Testis (tissue), 2 donors: ENCODE measurements at regions not wholly inside any gene's neighbourhood (a gene's known extent, or its start where the extent isn't known, plus 50 kb on each side); places are given as distances from the start of the nearest gene placed in this dataset.

Source experiments
- DNase-seq: peaks from one replicate; pipeline ENCODE4 v3.0.0-alpha.2; 2019
- H3K27ac ChIP-seq, 2 donors: fragments of 200-600 bp; sonication (generic); one replicate each; pipeline ENCODE4 v1.5.1; 2019
- H3K27me3 ChIP-seq: fragments of 200-600 bp; sonication (generic); one replicate; pipeline ENCODE4 v1.5.1; 2019
- H3K36me3 ChIP-seq: fragments of 200-600 bp; sonication (generic); one replicate; pipeline ENCODE4 v1.5.1; 2017; ENCODE audit warnings: low read depth; ENCODE audit errors: missing control alignments
- H3K4me1 ChIP-seq: fragments of 200-600 bp; sonication (generic); one replicate; pipeline ENCODE4 v1.5.1; 2019
- H3K4me3 ChIP-seq, 2 donors: fragments of 200-600 bp; sonication (generic); one replicate each; pipeline ENCODE4 v1.5.1; 2017 to 2019
- H3K9me3 ChIP-seq: fragments of 200-600 bp; sonication (generic); one replicate; pipeline ENCODE4 v1.5.1; 2017
- CTCF ChIP-seq, 3 experiments: fragments of 450-650 bp in 2 of 3; fragments of 200-600 bp in 1 of 3; sonication (generic) in 1 of 3; IDR thresholded peaks; one replicate each; pipeline ENCODE4 v1.5.1; 2016 to 2019; ENCODE audit warnings: antibody characterized with exemption in 3 of 3, mild to moderate bottlenecking in 2 of 3, moderate library complexity in 1 of 3
- POLR2A ChIP-seq: fragments of 450-650 bp; IDR thresholded peaks from one replicate; pipeline ENCODE4 v1.6.1; 2017; ENCODE audit warnings: antibody characterized with exemption, mild to moderate bottlenecking, moderate library complexity
- WGBS, 2 donors: methylation state at CpG; one replicate each; pipeline ENCODE4 v1.1.5; 2018; 5-methylcytosine and 5-hydroxymethylcytosine counted together
- intact Hi-C: fragments of 100-400 bp; cut with DNase I; formaldehyde crosslinking; loops from one replicate; pipeline ENCODE4 v1.15.1; 2023; ENCODE audit warnings: low total_unique reads

GRCh38 chr12:91986084-91986483 lies 159.6 kb downstream of the BTG1 start:
- Histone ChIP-seq H3K27me3 (no peaks in the 10 kb centered on the region), H3K36me3 (no peaks in the 10 kb centered on the region), H3K4me3 (no peak overlapping the region), H3K4me1 (no peaks in the 10 kb centered on the region), H3K27ac (no peak overlapping the region), H3K9me3 (no peaks in the 10 kb centered on the region)
- 55 to 70% methylated on average over 2 of the region's 2 CpGs for WGBS, 2 donors
- DNase-seq = no peak
- TF ChIP-seq POLR2A (no peak), CTCF (IDR thresholded peaks at IDR 0.05) (no peak)
- intact Hi-C loops = no loop called here

- Histone ChIP-seq H3K36me3 (no peaks in the 10 kb centered on the region), H3K4me3 (no peak overlapping the region), H3K9me3 (no peaks in the 10 kb centered on the region), H3K4me1 (no peaks in the 10 kb centered on the region), H3K27me3 (no peaks in the 10 kb centered on the region), H3K27ac (no peak overlapping the region)
- 63 to 67% methylated on average over 8 of the region's 8 CpGs for WGBS, 2 donors
- TF ChIP-seq POLR2A (no peak), CTCF (IDR thresholded peaks at IDR 0.05) (no peak)
- DNase-seq = no peak
- intact Hi-C loops = no loop called here
Observed at GRCh38 chr12:91985002-91985787, 160.5 kb downstream of the BTG1 start.

- no peak overlapping the region for H3K4me3 ChIP-seq
- H3K27me3 ChIP-seq = no peaks in the 10 kb centered on the region
- H3K36me3 ChIP-seq = no peaks in the 10 kb centered on the region
- WGBS, 2 donors = 55 to 62% methylated on average over 5 of the region's 5 CpGs
- TF ChIP-seq CTCF (IDR thresholded peaks at IDR 0.05) = no peak
- TF ChIP-seq POLR2A = no peak
- H3K9me3 ChIP-seq = no peaks in the 10 kb centered on the region
- no peak overlapping the region for H3K27ac ChIP-seq
- intact Hi-C loops = no loop called here
- H3K4me1 ChIP-seq = no peaks in the 10 kb centered on the region
- DNase-seq = no peak
Observed at GRCh38 chr12:91984556-91984955, 161.1 kb downstream of the BTG1 start.

- H3K4me3 ChIP-seq = no peak overlapping the region
- intact Hi-C loops = no loop called here
Observed at GRCh38 chr12:91983935-91984334, 161.7 kb downstream of the BTG1 start.

More at GRCh38 chr12:91983935-91984334, 161.7 kb downstream of the BTG1 start:
- no peaks in the 10 kb centered on the region for H3K9me3 ChIP-seq
- H3K36me3 ChIP-seq = no peaks in the 10 kb centered on the region
- no peak for DNase-seq
- no peaks in the 10 kb centered on the region for H3K27me3 ChIP-seq
- TF ChIP-seq CTCF (IDR thresholded peaks at IDR 0.05) = no peak
- no peak for TF ChIP-seq POLR2A
- H3K27ac ChIP-seq = no peak overlapping the region
- 72 to 93% methylated on average over 3 of the region's 3 CpGs for WGBS, 2 donors
- no peaks in the 10 kb centered on the region for H3K4me1 ChIP-seq
